ENCODE measurements at regions not wholly inside any gene's neighbourhood (a gene's known extent, or its start where the extent isn't known, plus 50 kb on each side); places are given as distances from the start of the nearest gene placed in this dataset.
A peak's percentile ranks its signal among the peaks of the same experiment; 100 is the strongest.

GRCh38 chr1:195899762-195900352, 708.4 kb downstream of the KCNT2 start (continued):
- TF ChIP-seq ETS1 (conservative IDR thresholded peaks at IDR 0.05; ENCODE audit: control insufficient read depth, low read depth, low read length) (no peak), HMBOX1 (IDR thresholded peaks at IDR 0.05) (peak; percentile 99), CHD7 (IDR thresholded peaks at IDR 0.05; ENCODE audit: low read depth, low read length) (no peak), NBN (IDR thresholded peaks at IDR 0.05; ENCODE audit: low read depth) (peak; percentile 46; the same call in 1 of the 2 replicates), ARNT (IDR thresholded peaks at IDR 0.05) (0 out of 4 replicates have a peak, but pooled peaks of 1 of the 2 experiments have one; percentile 16), PTBP1 (IDR thresholded peaks at IDR 0.05; ENCODE audit: low read depth, low read length) (no peak), ZNF347 (CRISPR knock-in tag; IDR thresholded peaks at IDR 0.05; ENCODE audit: low read depth) (no peak), BCLAF1 (IDR thresholded peaks at IDR 0.05; ENCODE audit: borderline replicate concordance in 1 of 2, control insufficient read depth in 1 of 2, low read depth in 2 of 2, low read length in 1 of 2) (no peak), DNMT1 (IDR thresholded peaks at IDR 0.05) (no peak)

All from K562 (cell line).